ENCODE measurements at regions not wholly inside any gene's neighbourhood (a gene's known extent, or its start where the extent isn't known, plus 50 kb on each side); places are given as distances from the start of the nearest gene placed in this dataset.

DNA sequence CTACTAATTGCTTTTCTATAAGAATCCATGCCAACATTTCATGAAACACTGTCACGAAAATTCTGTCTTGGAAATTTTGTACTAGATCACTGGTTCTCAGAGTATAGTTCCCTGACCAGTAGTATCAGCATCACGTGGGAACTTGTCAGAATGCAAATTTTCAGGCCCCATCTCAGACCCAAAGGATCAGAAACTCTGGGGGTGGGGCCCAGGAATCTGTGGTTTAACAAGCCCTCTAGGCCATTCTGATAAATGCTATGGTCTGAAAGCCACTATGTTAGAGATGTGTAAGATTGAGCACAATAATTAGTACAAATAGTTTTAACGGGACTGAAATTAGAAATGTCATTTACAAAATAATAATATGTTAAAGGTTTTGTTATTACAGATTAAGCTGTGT lies 615.7 kb upstream of the ARRDC3 start:
- no peak for TF ChIP-seq EZH2phosphoT487 (IDR thresholded peaks at IDR 0.05; ENCODE audit: low read depth)
- TF ChIP-seq, protein P1, sequence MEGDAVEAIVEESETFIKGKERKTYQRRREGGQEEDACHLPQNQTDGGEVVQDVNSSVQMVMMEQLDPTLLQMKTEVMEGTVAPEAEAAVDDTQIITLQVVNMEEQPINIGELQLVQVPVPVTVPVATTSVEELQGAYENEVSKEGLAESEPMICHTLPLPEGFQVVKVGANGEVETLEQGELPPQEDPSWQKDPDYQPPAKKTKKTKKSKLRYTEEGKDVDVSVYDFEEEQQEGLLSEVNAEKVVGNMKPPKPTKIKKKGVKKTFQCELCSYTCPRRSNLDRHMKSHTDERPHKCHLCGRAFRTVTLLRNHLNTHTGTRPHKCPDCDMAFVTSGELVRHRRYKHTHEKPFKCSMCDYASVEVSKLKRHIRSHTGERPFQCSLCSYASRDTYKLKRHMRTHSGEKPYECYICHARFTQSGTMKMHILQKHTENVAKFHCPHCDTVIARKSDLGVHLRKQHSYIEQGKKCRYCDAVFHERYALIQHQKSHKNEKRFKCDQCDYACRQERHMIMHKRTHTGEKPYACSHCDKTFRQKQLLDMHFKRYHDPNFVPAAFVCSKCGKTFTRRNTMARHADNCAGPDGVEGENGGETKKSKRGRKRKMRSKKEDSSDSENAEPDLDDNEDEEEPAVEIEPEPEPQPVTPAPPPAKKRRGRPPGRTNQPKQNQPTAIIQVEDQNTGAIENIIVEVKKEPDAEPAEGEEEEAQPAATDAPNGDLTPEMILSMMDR (IDR thresholded peaks at IDR 0.05; ENCODE audit: low read depth, low read length): no peak

Data from OCI-LY3 (cell line).